ENCODE measurements at regions not wholly inside any gene's neighbourhood (a gene's known extent, or its start where the extent isn't known, plus 50 kb on each side); places are given as distances from the start of the nearest gene placed in this dataset.
A peak's percentile ranks its signal among the peaks of the same experiment; 100 is the strongest.
"Not testable (repeated sequence)": the region's sequence is repeated elsewhere in the genome, so short reads cannot be mapped to it uniquely, and the experiment has no call there.

- no peak for DNase-seq
These were observed 204.5 kb downstream of the PHLDA1 start for GRCh38 chr12:75827061-75827460.

- DNase-seq = no peak
These were observed 205.9 kb downstream of the PHLDA1 start for GRCh38 chr12:75825686-75826085.

GRCh38 chr12:75823475-75823874 lies 208.1 kb downstream of the PHLDA1 start:
- no peak for DNase-seq

GRCh38 chr12:75822416-75822815 lies 209.2 kb downstream of the PHLDA1 start:
- DNase-seq = no peak

GRCh38 chr12:75820848-75821578 lies 210.6 kb downstream of the PHLDA1 start:
- DNase-seq = no peak

- DNase-seq = no peak
These were observed 211.5 kb downstream of the PHLDA1 start for GRCh38 chr12:75820071-75820470.

- DNase-seq = no peak
These were observed 212.1 kb downstream of the PHLDA1 start for GRCh38 chr12:75819512-75819911.

GRCh38 chr12:75818863-75819262 lies 212.7 kb downstream of the PHLDA1 start:
- DNase-seq = no peak

GRCh38 chr12:75816897-75817296 lies 214.7 kb downstream of the PHLDA1 start:
- DNase-seq = no peak

- DNase-seq = no peak
These were observed 215.8 kb downstream of the PHLDA1 start for GRCh38 chr12:75815756-75816155.

GRCh38 chr12:75814851-75815754 lies 216.5 kb downstream of the PHLDA1 start:
- DNase-seq = peak; percentile 91

- DNase-seq = no peak
These were observed 218.5 kb downstream of the PHLDA1 start for GRCh38 chr12:75813072-75813471.

- peak; percentile 54 for DNase-seq
These were observed 219.1 kb downstream of the PHLDA1 start for GRCh38 chr12:75812271-75813018.

GRCh38 chr12:75809746-75810145 lies 221.8 kb downstream of the PHLDA1 start:
- no peak for DNase-seq

- no peak for DNase-seq
These were observed 224.1 kb downstream of the PHLDA1 start for GRCh38 chr12:75807494-75807893.

GRCh38 chr12:75805905-75806304 lies 225.7 kb downstream of the PHLDA1 start:
- DNase-seq = no peak

- no peak for DNase-seq
These were observed 226.3 kb downstream of the PHLDA1 start for GRCh38 chr12:75805320-75805719.

- no peak for DNase-seq
These were observed 233.2 kb downstream of the PHLDA1 start for GRCh38 chr12:75798136-75798926.

GRCh38 chr12:75795125-75795524 lies 236.5 kb downstream of the PHLDA1 start:
- DNase-seq = no peak

GRCh38 chr12:75792687-75793086 lies 238.9 kb downstream of the PHLDA1 start:
- DNase-seq = no peak

GRCh38 chr12:75790219-75790618 lies 241.4 kb downstream of the PHLDA1 start:
- no peak for DNase-seq

GRCh38 chr12:75787146-75787545 lies 244.4 kb downstream of the PHLDA1 start:
- not testable (repeated sequence) for DNase-seq

- DNase-seq = no peak
These were observed 245.5 kb downstream of the PHLDA1 start for GRCh38 chr12:75786070-75786469.

All from amniotic stem cell (primary cell).